C4-2B (cell line): ENCODE measurements at regions not wholly inside any gene's neighbourhood (a gene's known extent, or its start where the extent isn't known, plus 50 kb on each side); places are given as distances from the start of the nearest gene placed in this dataset.

Experiments
- H3K27ac ChIP-seq: fragments of 450-650 bp; 2 replicates; pipeline ENCODE4 v1.5.1; 2017
- ZFX ChIP-seq: fragments of 450-650 bp; IDR thresholded peaks from 2 replicates; pipeline ENCODE4 v1.6.1; 2017
- TF ChIP-seq, protein P1 (sequence below): fragments of 450-650 bp; conservative IDR thresholded peaks from 2 replicates; pipeline ENCODE4 v1.5.1; 2017; ENCODE audit warnings: mild to moderate bottlenecking

- no peak for TF ChIP-seq ZFX
- TF ChIP-seq, protein P1, sequence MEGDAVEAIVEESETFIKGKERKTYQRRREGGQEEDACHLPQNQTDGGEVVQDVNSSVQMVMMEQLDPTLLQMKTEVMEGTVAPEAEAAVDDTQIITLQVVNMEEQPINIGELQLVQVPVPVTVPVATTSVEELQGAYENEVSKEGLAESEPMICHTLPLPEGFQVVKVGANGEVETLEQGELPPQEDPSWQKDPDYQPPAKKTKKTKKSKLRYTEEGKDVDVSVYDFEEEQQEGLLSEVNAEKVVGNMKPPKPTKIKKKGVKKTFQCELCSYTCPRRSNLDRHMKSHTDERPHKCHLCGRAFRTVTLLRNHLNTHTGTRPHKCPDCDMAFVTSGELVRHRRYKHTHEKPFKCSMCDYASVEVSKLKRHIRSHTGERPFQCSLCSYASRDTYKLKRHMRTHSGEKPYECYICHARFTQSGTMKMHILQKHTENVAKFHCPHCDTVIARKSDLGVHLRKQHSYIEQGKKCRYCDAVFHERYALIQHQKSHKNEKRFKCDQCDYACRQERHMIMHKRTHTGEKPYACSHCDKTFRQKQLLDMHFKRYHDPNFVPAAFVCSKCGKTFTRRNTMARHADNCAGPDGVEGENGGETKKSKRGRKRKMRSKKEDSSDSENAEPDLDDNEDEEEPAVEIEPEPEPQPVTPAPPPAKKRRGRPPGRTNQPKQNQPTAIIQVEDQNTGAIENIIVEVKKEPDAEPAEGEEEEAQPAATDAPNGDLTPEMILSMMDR = no peak
- no peak overlapping the region for H3K27ac ChIP-seq
Measured at GRCh38 chr10:78996792-78997129, 72.0 kb upstream of the ZMIZ1 start.

DNA sequence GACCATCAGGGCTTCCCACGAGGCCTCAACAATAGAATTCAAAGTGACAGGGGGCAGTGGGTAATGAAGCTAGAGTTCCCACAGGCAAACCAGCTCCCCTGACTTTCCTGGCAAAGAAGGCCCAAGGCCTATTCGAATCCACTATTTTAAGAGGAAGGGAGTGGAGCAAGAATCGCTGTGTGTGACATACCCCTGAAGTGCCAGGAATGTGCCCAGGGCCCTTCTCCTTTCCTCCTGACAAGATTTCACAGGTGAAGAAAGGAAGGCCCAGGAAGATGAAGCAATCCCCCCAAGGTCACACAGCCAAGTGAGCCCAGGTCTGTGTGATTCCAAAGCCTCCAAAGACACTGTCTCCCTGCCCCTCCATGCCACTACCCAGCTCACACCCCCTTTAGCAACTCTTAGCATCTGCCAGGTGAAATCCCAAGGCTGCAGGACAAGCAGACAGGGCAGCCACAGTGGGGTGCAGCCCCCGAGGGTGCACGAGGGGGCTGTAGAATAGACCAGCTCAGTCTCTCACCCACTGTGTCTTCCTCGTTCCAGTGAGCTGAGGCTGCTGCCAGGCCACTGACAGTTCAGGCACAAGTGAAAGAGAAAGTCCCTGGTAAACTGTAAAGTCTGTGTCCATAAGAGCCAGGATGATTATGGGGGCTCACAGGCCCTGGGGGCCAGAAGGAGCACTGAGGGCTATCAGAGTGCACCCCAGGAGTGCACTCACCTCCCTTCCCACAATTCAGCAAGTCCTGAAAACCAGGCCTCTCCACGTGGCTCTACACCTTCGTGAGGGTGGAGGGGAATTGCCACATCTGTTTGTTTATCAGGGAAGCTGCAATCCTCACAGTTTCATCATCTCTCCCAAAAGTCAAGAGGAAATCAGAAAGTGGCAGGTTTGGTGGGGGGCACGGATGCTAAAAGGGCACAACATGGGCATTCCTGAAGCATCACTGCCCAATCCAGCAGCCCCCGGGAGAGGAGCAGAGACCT, 70.8 kb upstream of the ZMIZ1 start:
- no peak for TF ChIP-seq ZFX
- TF ChIP-seq, protein P1 = no peak
- no peak overlapping the region for H3K27ac ChIP-seq

DNA sequence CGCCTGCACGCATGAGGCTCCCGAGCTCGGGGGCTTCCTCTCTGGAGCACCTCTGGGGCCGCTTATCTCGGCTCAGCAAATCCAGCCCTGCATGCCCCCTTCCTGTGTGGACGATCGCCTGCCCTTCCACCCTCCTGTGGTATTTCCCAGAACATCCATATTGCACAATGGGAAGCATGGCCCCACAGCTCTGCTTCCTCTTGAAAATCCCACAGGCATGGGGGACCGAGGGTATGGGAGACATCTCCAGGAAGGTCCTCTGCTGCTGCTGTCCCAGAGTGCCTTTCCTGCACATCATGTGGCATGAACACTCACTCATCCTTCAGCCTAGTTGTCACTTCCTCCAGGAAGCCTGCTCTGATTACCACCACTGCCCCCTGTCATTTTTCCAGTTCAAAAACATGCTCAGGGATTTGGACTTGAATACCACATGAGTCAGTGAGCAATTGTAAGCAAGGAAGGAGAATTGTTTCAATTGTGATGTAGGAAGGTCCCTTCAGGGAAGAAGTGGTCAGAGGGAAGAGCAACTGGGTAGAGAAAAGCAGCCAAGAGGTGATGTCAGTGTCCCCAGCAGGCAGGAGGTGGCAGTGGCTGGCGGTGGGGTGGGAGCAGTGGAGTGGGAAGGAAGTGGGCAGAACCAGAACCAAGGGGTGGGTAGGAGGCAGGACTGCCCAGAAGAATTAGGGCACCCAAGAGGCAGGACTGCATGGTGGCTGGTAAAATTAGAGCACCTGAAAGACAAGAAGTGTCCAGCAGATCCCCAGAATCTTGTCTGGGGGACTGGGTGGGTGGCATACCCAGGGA, 67.5 kb upstream of the ZMIZ1 start:
- no peak for TF ChIP-seq ZFX
- TF ChIP-seq, protein P1 = no peak
- no peak overlapping the region for H3K27ac ChIP-seq

DNA sequence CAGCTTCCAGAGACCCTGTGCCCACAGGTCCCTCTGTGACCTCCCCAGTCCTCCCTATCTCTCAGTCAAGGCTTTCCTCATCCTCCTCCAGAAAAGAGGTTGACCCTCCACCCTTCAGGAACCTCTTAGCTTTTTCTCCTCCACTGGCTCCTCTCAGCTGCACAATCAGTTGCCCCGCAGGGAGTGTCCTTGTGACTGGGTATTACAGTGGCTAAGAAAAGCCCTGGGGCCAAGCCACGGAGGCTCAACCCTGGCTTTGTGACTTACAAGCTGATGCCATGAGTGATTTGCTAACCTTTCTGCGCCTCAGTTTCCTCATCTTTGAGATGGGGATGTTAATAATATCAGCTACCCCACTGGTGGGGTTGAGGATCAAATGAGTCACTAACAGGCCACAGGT, 66.4 kb upstream of the ZMIZ1 start:
- no peak overlapping the region for H3K27ac ChIP-seq

GRCh38 chr10:79003183-79004100, 65.3 kb upstream of the ZMIZ1 start:
- TF ChIP-seq ZFX = no peak
- TF ChIP-seq, protein P1 = no peak
- no peak overlapping the region for H3K27ac ChIP-seq

More for the DNA sequence above, 66.4 kb upstream of the ZMIZ1 start:
- TF ChIP-seq, protein P1 = no peak
- no peak for TF ChIP-seq ZFX

DNA sequence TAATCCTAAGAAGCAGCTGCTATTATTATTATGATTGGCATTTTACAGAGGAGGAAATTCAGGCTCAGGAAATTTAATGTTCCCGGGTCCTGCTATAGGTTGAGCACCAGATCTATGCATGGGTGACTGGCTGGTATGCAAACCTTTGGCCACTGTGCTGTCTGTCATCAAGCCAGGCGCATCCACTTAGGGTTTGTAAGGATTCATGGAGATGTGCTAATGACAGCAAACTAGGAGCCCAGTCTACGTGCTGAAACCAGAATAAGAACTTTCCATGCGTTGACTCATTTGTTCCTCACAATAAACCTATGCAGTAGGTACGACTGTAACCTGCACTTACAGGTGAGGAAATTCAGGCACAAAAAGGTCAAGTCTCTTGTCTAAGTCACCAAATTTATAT, 64.5 kb upstream of the ZMIZ1 start:
- no peak overlapping the region for H3K27ac ChIP-seq
- TF ChIP-seq ZFX = no peak
- TF ChIP-seq, protein P1 = no peak
